ENCODE measurements at regions not wholly inside any gene's neighbourhood (a gene's known extent, or its start where the extent isn't known, plus 50 kb on each side); places are given as distances from the start of the nearest gene placed in this dataset.

DNA sequence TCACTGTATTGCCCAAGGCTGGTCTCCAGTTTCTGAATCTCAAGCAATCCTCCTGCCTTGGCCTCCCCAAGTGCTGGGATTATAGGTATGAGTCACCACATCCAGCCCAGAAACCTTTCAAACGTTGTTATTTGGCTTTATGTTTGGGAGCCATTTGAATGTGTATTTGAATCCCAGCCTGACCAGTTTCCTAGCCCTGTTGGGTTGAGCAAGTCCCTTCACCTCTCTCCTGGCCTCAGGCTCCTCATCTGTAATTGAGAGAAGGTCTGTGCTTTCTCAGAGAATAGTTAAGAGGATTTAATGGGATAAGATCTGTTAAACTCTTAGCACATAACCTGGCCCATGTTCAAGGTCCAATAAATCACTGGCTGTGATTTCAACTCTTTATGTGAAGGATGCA lies 385.8 kb upstream of the RBFOX1 start:
- TF ChIP-seq, protein P1, sequence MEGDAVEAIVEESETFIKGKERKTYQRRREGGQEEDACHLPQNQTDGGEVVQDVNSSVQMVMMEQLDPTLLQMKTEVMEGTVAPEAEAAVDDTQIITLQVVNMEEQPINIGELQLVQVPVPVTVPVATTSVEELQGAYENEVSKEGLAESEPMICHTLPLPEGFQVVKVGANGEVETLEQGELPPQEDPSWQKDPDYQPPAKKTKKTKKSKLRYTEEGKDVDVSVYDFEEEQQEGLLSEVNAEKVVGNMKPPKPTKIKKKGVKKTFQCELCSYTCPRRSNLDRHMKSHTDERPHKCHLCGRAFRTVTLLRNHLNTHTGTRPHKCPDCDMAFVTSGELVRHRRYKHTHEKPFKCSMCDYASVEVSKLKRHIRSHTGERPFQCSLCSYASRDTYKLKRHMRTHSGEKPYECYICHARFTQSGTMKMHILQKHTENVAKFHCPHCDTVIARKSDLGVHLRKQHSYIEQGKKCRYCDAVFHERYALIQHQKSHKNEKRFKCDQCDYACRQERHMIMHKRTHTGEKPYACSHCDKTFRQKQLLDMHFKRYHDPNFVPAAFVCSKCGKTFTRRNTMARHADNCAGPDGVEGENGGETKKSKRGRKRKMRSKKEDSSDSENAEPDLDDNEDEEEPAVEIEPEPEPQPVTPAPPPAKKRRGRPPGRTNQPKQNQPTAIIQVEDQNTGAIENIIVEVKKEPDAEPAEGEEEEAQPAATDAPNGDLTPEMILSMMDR (IDR thresholded peaks at IDR 0.05; ENCODE audit: low read depth, low read length): no peak
- TF ChIP-seq EZH2phosphoT487 (IDR thresholded peaks at IDR 0.05; ENCODE audit: low read depth): no peak
